Stimulated activated naive CD8-positive, alpha-beta T cell treated with anti-CD3 and anti-CD28 coated beads, Interleukin-15, Interleukin-2, amounts not matched to agents 100 ng/mL and 50 ng/mL, for 24 hours (primary cell): ENCODE measurements at regions not wholly inside any gene's neighbourhood (a gene's known extent, or its start where the extent isn't known, plus 50 kb on each side); places are given as distances from the start of the nearest gene placed in this dataset.

ENCODE experiments used
- H3K27ac Mint-ChIP-seq: one replicate; pipeline ENCODE4 v1.8.0; 2021; ENCODE audit warnings: mild to moderate bottlenecking, mixed read lengths
- H3K27me3 Mint-ChIP-seq: one replicate; pipeline ENCODE4 v1.8.0; 2021; ENCODE audit warnings: mixed read lengths
- H3K36me3 Mint-ChIP-seq: one replicate; pipeline ENCODE4 v1.8.0; 2021; ENCODE audit warnings: low read depth, mixed read lengths
- H3K4me1 Mint-ChIP-seq: one replicate; pipeline ENCODE4 v1.8.0; 2021; ENCODE audit warnings: low read depth, mixed read lengths
- H3K4me3 Mint-ChIP-seq: one replicate; pipeline ENCODE4 v1.8.0; 2021; ENCODE audit warnings: mild to moderate bottlenecking, mixed read lengths
- H3K9me3 Mint-ChIP-seq: one replicate; pipeline ENCODE4 v1.8.0; 2021; ENCODE audit warnings: mixed read lengths

- peaks cover 14% of the 10 kb centered on the region for H3K9me3 Mint-ChIP-seq
- H3K36me3 Mint-ChIP-seq, result no peaks in the 10 kb centered on the region
- H3K27ac Mint-ChIP-seq, result no peak overlapping the region
- peaks cover 38% of the 10 kb centered on the region for H3K27me3 Mint-ChIP-seq
- no peak overlapping the region for H3K4me3 Mint-ChIP-seq
- H3K4me1 Mint-ChIP-seq, result no peaks in the 10 kb centered on the region
These were observed 361.3 kb downstream of the FOXL1 start for GRCh38 chr16:86939609-86940008.

- Mint-ChIP-seq H3K9me3 (peaks cover 14% of the 10 kb centered on the region), H3K27me3 (peaks cover 18% of the 10 kb centered on the region), H3K36me3 (no peaks in the 10 kb centered on the region), H3K4me3 (no peak overlapping the region), H3K4me1 (no peaks in the 10 kb centered on the region), H3K27ac (no peak overlapping the region)
These were observed 363.4 kb downstream of the FOXL1 start for GRCh38 chr16:86941731-86942130.

- no peaks in the 10 kb centered on the region for H3K36me3 Mint-ChIP-seq
These were observed 364.1 kb downstream of the FOXL1 start for GRCh38 chr16:86942151-86943051.

GRCh38 chr16:86945166-86945900 is 367.0 kb downstream of the FOXL1 start:
- no peaks in the 10 kb centered on the region for H3K27me3 Mint-ChIP-seq
- no peaks in the 10 kb centered on the region for H3K4me1 Mint-ChIP-seq
- H3K27ac Mint-ChIP-seq, result no peak overlapping the region
- H3K9me3 Mint-ChIP-seq, result peaks cover 3% of the 10 kb centered on the region
- H3K36me3 Mint-ChIP-seq, result no peaks in the 10 kb centered on the region
- no peak overlapping the region for H3K4me3 Mint-ChIP-seq

More at GRCh38 chr16:86942151-86943051, 364.1 kb downstream of the FOXL1 start:
- Mint-ChIP-seq H3K9me3 (peaks cover 14% of the 10 kb centered on the region), H3K27me3 (peaks cover 11% of the 10 kb centered on the region), H3K4me1 (no peaks in the 10 kb centered on the region), H3K4me3 (no peak overlapping the region), H3K27ac (no peak overlapping the region)

- Mint-ChIP-seq H3K4me3 (no peak overlapping the region), H3K36me3 (no peaks in the 10 kb centered on the region), H3K27me3 (no peaks in the 10 kb centered on the region), H3K27ac (no peak overlapping the region), H3K9me3 (peaks cover 3% of the 10 kb centered on the region), H3K4me1 (no peaks in the 10 kb centered on the region)
These were observed 368.0 kb downstream of the FOXL1 start for GRCh38 chr16:86946396-86946795.

GRCh38 chr16:86946981-86947380 is 368.6 kb downstream of the FOXL1 start:
- Mint-ChIP-seq H3K27ac (no peak overlapping the region), H3K36me3 (no peaks in the 10 kb centered on the region), H3K4me1 (no peaks in the 10 kb centered on the region)

GRCh38 chr16:86948046-86948445 is 369.1 kb downstream of the C16orf95 start:
- H3K27ac Mint-ChIP-seq, result no peak overlapping the region
- H3K4me1 Mint-ChIP-seq, result no peaks in the 10 kb centered on the region
- H3K9me3 Mint-ChIP-seq, result no peaks in the 10 kb centered on the region
- no peaks in the 10 kb centered on the region for H3K27me3 Mint-ChIP-seq
- no peak overlapping the region for H3K4me3 Mint-ChIP-seq
- no peaks in the 10 kb centered on the region for H3K36me3 Mint-ChIP-seq

More at GRCh38 chr16:86946981-86947380, 368.6 kb downstream of the FOXL1 start:
- peaks cover 3% of the 10 kb centered on the region for H3K9me3 Mint-ChIP-seq
- H3K4me3 Mint-ChIP-seq, result no peak overlapping the region
- no peaks in the 10 kb centered on the region for H3K27me3 Mint-ChIP-seq

- H3K36me3 Mint-ChIP-seq, result no peaks in the 10 kb centered on the region
- no peak overlapping the region for H3K27ac Mint-ChIP-seq
- H3K9me3 Mint-ChIP-seq, result no peaks in the 10 kb centered on the region
- no peak overlapping the region for H3K4me3 Mint-ChIP-seq
- H3K27me3 Mint-ChIP-seq, result no peaks in the 10 kb centered on the region
- H3K4me1 Mint-ChIP-seq, result no peaks in the 10 kb centered on the region
These were observed 368.1 kb downstream of the C16orf95 start for GRCh38 chr16:86949116-86949515.

GRCh38 chr16:86949630-86950029 is 367.6 kb downstream of the C16orf95 start:
- Mint-ChIP-seq H3K27me3 (no peaks in the 10 kb centered on the region), H3K27ac (no peak overlapping the region), H3K4me1 (no peaks in the 10 kb centered on the region), H3K9me3 (no peaks in the 10 kb centered on the region), H3K4me3 (no peak overlapping the region), H3K36me3 (no peaks in the 10 kb centered on the region)

GRCh38 chr16:86951041-86951822 is 366.0 kb downstream of the C16orf95 start:
- Mint-ChIP-seq H3K4me1 (no peaks in the 10 kb centered on the region), H3K4me3 (no peak overlapping the region), H3K36me3 (no peaks in the 10 kb centered on the region), H3K9me3 (no peaks in the 10 kb centered on the region), H3K27ac (no peak overlapping the region), H3K27me3 (no peaks in the 10 kb centered on the region)

- Mint-ChIP-seq H3K36me3 (no peaks in the 10 kb centered on the region), H3K4me1 (peaks cover 6% of the 10 kb centered on the region), H3K27me3 (no peaks in the 10 kb centered on the region), H3K27ac (no peak overlapping the region), H3K4me3 (no peak overlapping the region), H3K9me3 (no peaks in the 10 kb centered on the region)
These were observed 365.2 kb downstream of the C16orf95 start for GRCh38 chr16:86951831-86952598.

- H3K27me3 Mint-ChIP-seq, result peaks cover 2% of the 10 kb centered on the region
These were observed 364.4 kb downstream of the C16orf95 start for GRCh38 chr16:86952769-86953168.

GRCh38 chr16:86953631-86954391 is 363.4 kb downstream of the C16orf95 start:
- Mint-ChIP-seq H3K27me3 (peaks cover 8% of the 10 kb centered on the region), H3K4me1 (peaks cover 6% of the 10 kb centered on the region), H3K9me3 (no peaks in the 10 kb centered on the region), H3K27ac (no peak overlapping the region), H3K36me3 (no peaks in the 10 kb centered on the region), H3K4me3 (no peak overlapping the region)

More at GRCh38 chr16:86952769-86953168, 364.4 kb downstream of the C16orf95 start:
- Mint-ChIP-seq H3K4me1 (peaks cover 6% of the 10 kb centered on the region), H3K27ac (no peak overlapping the region), H3K9me3 (no peaks in the 10 kb centered on the region), H3K4me3 (no peak overlapping the region), H3K36me3 (no peaks in the 10 kb centered on the region)
